HS-27A (cell line): ENCODE measurements at regions not wholly inside any gene's neighbourhood (a gene's known extent, or its start where the extent isn't known, plus 50 kb on each side); places are given as distances from the start of the nearest gene placed in this dataset.

ENCODE experiments used
- DNase-seq: peaks from one replicate; pipeline ENCODE4 v3.0.0-alpha.2; 2012; ENCODE audit warnings: low read depth, missing footprints

GRCh38 chr5:125695996-125696655 is 727.1 kb upstream of the GRAMD2B start:
- no peak for DNase-seq

GRCh38 chr5:125696762-125697161 is 726.4 kb upstream of the GRAMD2B start:
- DNase-seq = peak; percentile 40

- no peak for DNase-seq
Measured at GRCh38 chr5:125698420-125698819, 724.8 kb upstream of the GRAMD2B start.

GRCh38 chr5:125699860-125700259 is 723.3 kb upstream of the GRAMD2B start:
- DNase-seq = no peak

- no peak for DNase-seq
Measured at GRCh38 chr5:125700380-125700861, 722.8 kb upstream of the GRAMD2B start.

- DNase-seq = no peak
Measured at GRCh38 chr5:125703616-125704015, 719.6 kb upstream of the GRAMD2B start.

- DNase-seq = no peak
Measured at GRCh38 chr5:125704888-125705287, 718.3 kb upstream of the GRAMD2B start.

- no peak for DNase-seq
Measured at GRCh38 chr5:125708583-125708982, 714.6 kb upstream of the GRAMD2B start.

GRCh38 chr5:125710745-125711144 is 712.5 kb upstream of the GRAMD2B start:
- DNase-seq = no peak

- no peak for DNase-seq
Measured at GRCh38 chr5:125712397-125712796, 710.8 kb upstream of the GRAMD2B start.

- DNase-seq = no peak
Measured at GRCh38 chr5:125713109-125713805, 710.0 kb upstream of the GRAMD2B start.

- DNase-seq = no peak
Measured at GRCh38 chr5:125715216-125715615, 708.0 kb upstream of the GRAMD2B start.

- DNase-seq = peak; percentile 39
Measured at GRCh38 chr5:125717209-125717608, 706.0 kb upstream of the GRAMD2B start.

- DNase-seq = no peak
Measured at GRCh38 chr5:125719681-125720347, 703.4 kb upstream of the GRAMD2B start.

- no peak for DNase-seq
Measured at GRCh38 chr5:125720348-125720685, 702.9 kb upstream of the GRAMD2B start.

GRCh38 chr5:125720721-125721120 is 702.5 kb upstream of the GRAMD2B start:
- no peak for DNase-seq

GRCh38 chr5:125722550-125722949 is 700.7 kb upstream of the GRAMD2B start:
- no peak for DNase-seq

- no peak for DNase-seq
Measured at GRCh38 chr5:125725691-125726090, 697.5 kb upstream of the GRAMD2B start.

- DNase-seq = no peak
Measured at GRCh38 chr5:125743939-125744338, 679.3 kb upstream of the GRAMD2B start.

- no peak for DNase-seq
Measured at GRCh38 chr5:125746917-125747316, 676.3 kb upstream of the GRAMD2B start.

- DNase-seq = no peak
Measured at GRCh38 chr5:125750147-125750860, 672.9 kb upstream of the GRAMD2B start.

GRCh38 chr5:125750861-125751186 is 672.4 kb upstream of the GRAMD2B start:
- DNase-seq = no peak

GRCh38 chr5:125756456-125756855 is 666.8 kb upstream of the GRAMD2B start:
- no peak for DNase-seq
